DMS153 (cell line): ENCODE measurements at regions not wholly inside any gene's neighbourhood (a gene's known extent, or its start where the extent isn't known, plus 50 kb on each side); places are given as distances from the start of the nearest gene placed in this dataset.
A peak's percentile ranks its signal among the peaks of the same experiment; 100 is the strongest.

Experiments used
- DNase-seq: peaks from one replicate; lab custom pipeline; 2025; lab: John Stamatoyannopoulos, UW

DNA sequence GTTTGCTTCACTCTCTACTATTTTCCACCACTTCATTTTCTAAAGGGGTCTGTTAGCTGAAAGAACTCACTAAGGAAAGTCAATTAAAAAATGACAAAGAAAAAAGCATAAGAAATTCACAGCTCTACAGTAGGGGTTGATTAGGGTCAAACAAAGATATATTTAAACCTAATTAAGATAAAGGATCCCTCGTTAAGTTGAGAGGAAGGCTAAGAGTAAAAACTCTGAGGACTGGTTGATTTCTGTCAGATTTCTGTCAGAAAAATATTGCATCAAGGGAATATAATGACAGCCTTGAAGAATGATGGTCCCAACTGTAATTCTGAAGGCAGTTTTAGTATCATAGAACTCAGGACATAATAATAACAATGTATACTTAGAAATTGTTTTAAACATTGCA lies 218.0 kb downstream of the QDPR start:
- no peak for DNase-seq

DNA sequence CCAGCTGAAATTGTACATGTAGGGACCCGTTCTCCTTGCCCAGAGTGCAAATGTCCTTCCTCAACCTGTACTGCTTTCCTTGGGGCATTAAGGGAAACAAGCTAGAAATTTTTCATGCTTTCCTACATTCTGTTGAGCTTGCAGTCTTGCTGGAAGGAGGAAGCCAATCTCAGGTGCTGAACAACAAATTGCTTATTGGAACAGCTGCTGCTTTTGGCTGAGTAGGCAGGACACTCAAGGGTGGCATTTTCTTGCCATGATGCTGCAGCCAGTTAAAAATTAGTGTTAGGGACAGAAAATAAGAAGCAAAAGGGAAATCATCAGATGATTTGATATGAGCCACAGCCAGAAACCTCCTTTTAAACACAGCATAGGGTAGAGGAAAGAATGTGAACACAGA lies 223.7 kb downstream of the QDPR start:
- DNase-seq = no peak

GRCh38 chr4:17286752-17287460 lies 225.0 kb downstream of the QDPR start:
- no peak for DNase-seq

DNA sequence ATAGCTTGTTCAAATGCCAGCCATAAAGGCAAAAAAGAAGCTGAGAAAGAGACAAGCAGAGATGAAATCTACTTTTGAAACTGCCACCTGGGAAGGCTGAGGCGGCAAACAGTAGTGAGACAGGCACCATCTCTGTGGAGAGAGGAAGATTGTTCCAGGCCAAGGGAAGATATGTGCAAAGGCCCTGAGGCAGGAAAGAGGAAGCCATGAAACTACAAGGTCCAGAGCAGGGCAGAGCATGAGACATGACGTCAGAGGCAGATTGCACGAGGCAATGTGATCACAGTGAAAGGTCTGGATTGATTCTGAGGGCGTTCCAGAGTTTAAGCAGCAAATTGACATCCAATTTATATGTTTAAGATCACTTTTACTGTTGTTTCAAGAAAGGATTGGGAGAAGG lies 226.1 kb downstream of the QDPR start:
- no peak for DNase-seq

GRCh38 chr4:17284323-17285175 lies 227.3 kb downstream of the QDPR start:
- no peak for DNase-seq

DNA sequence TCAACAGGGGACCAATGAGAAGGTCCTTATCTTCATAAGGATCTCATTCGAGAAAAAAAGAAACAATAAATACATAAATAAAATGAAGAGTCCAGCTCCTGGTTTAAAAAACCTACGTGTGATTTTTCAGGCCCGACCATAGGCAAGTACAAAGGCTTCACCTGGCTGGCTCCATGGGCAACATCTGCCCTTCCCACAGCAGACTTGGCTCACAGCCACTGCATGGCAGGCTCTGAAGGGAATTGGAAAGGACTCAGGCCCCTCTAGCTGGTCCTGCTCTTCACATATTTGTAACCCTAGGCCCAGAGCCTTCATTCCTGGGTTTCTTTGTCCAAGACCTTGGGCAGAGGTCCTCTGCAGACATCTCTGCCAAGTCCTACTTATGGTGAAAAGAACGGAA lies 228.1 kb downstream of the QDPR start:
- peak; percentile 37 for DNase-seq

DNA sequence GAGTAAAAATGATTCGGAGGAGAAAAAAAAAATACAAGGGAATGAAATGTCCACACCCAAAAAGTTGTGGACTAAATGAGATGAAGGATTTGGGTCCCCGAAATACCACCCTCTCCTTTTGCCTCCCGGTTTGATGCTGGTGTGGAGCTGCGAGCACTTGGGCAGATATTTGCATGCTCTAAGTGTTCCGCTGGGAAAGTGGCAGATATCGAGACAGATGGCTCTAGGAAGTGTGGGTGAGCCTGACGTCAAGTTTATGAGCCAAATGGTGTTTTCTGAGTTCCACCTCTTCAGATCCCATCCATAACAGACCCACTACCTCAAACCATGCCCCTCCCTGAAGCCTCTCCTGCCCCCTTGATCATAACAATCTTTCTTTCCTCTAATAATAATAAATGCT lies 228.6 kb downstream of the QDPR start:
- peak; percentile 5 for DNase-seq

GRCh38 chr4:17280261-17281018 lies 231.4 kb downstream of the QDPR start:
- no peak for DNase-seq

DNA sequence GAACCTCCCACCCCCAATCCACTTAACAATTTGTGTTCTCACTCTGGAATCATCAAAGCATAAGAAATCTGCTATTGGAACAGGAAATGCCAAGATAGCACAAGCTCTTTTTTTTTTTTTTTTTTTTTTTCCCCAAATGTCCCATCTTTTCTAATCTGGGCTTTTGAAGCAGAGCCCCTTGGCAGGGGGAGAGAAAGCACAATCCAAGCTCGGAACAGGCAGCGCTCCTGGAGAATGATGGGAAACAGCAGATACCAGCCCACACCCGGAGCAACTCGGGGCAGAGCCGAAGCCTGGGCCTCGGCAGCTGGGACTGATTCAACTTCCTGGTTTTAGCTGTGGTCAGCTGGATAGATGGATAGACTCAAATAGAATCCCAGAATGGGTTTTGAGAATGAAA lies 235.1 kb downstream of the QDPR start:
- DNase-seq = no peak

DNA sequence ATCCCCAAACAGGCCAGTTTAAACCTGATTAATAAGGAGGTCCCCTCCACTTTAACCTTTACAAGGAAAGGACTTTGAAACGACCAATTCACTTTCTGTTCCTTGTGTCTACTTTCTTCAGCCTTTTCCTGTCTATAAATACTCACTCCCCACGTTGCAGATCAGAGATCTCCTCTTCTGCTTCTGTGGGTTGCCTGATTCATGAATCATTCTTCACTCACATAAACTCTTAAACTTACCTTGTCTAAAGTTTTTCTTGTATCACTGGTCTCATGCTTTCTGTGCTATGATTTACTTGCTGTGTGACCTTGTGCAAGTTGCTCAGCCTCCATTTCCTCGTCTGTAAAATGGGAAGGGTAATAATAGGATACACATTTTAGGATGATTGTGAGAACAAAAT lies 236.1 kb downstream of the QDPR start:
- DNase-seq = no peak

GRCh38 chr4:17273047-17273446 lies 238.8 kb downstream of the QDPR start:
- no peak for DNase-seq

- no peak for DNase-seq
Measured at GRCh38 chr4:17272154-17272553, 239.7 kb downstream of the QDPR start.

- no peak for DNase-seq
Measured at GRCh38 chr4:17265653-17266052, 246.2 kb downstream of the QDPR start.

DNA sequence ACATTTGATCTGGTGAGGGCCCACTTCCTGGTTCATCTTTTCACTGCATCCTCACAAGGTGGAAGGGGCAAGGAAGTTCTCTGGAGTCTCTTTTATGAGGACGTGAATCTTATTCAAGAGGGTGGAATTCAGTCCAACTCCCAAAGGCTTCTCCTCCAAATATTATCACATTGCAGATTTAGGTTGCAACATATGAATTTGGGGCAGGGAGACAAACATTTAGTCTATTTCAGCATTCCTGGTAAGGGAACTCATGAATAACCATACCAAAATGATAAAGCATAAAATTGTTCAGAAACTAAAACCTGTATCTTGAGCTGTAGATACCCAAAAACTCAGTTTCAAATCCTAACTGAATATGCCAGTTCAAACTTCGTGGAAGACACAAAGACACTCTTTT lies 246.8 kb downstream of the QDPR start:
- no peak for DNase-seq

DNA sequence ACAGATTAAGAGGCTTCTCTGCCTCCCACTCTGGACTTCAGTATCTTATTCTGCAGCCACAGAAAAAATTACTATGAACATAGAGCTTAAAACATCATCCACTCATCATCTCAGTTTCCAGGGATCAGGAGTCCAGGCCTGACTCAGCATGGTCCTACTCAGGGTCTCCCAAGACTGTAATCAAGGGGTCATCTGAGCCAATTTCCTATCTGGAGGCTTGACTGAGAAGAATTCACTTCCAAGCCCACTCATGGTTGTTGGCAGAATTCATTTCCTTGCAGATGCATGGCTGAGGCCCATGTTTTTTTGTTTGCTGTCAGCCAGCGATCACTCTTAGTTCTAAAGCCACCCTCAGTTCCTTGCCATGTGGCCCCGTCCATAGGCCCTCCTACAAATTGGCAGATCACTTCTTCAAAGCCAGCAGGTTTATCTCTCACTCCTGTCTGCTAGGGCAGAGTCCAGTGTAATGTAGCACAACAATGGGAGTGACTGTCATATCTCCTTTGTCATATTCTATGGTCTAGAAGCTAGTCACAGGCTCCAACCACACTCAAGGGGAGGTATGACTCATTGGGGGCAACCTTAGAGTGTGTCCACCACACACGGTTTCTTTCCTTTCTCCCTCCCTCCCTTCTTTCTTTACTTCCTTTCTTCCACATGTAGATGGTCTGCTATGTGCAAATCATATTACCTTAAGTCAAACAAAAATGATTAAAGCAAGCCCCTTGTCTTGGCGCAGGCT lies 251.6 kb downstream of the QDPR start:
- DNase-seq = no peak

DNA sequence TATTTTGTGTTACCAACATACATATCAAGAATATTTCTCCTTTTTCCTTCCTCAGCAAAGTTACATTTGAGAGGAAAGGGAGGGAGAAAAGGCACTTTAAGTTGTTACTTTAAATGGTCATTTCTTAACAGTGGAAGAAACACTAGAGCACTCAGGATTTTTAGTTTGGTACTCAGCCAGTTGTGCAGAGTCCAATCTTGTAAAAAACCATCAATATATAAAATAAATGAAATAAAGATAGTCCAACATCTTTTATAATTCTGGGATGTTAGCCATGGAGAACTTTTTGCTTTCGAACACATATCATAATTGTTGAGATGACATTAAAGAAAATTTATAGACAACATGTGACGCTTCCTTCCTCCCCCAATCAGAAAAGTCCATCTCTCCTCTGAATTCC lies 253.8 kb downstream of the QDPR start:
- no peak for DNase-seq

DNA sequence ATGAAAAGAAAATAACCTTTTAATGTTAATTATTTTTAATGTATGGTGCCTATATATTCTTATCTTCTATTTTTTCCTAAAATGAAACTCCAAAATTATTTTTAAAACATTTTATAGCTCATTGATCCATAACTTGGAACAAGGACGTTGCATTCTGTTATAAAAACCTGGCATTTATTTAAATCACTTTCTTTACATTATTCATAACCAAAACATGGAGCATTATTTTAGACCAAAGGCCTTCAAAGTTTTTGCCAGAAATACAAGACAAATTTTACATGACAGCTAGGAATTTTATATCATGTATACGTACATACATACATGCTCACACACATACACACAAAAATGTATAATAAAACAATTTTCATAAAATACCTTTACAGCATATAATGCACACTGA lies 259.8 kb downstream of the QDPR start:
- DNase-seq = no peak

DNA sequence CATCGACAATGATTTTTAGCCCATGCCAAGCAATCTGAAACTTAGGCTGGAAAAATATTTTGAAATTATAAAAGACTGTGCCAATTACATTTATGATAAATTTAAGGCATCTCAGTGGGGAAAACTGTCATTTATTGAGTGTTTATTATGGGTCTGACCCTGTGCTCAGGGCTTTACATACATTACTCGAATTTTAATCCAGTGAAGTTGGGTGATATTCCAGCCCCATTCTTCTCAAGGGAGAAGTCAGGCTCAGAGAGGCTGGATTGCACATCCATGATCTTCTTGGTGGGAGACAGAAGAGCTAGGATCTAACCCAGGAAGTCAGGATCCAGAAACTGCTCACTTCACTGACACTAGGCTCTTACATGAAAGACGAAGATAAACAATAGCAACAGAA lies 260.8 kb downstream of the QDPR start:
- DNase-seq = no peak

GRCh38 chr4:17250591-17250990 lies 261.3 kb downstream of the QDPR start:
- no peak for DNase-seq

- DNase-seq = no peak
Measured at GRCh38 chr4:17246656-17247055, 265.2 kb downstream of the QDPR start.

GRCh38 chr4:17241835-17242234 lies 270.1 kb downstream of the QDPR start:
- DNase-seq = no peak

DNA sequence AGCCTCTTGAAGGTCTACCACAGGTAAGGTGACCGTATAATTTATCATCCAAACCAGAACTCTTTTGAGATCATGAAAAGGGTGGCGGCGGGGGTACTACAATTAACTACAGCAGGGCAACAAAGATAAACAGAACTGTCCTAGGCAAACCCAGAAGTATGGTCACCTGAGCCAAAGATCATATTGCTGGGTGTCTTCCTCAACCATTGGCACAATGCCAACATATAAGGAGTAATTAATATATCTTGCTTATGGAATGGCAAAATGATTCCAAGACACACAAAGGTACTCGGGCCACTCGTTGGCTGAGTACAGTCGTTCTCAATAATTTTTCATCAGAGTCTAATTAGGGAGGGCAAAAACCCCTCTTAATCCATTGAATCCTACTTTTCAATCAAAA lies 273.3 kb downstream of the QDPR start:
- DNase-seq = no peak
